GM21526 (cell line): ENCODE measurements at regions not wholly inside any gene's neighbourhood (a gene's known extent, or its start where the extent isn't known, plus 50 kb on each side); places are given as distances from the start of the nearest gene placed in this dataset.
"Not testable (repeated sequence)": the region's sequence is repeated elsewhere in the genome, so short reads cannot be mapped to it uniquely, and the experiment has no call there.

ENCODE experiments used
- ATAC-seq: cut with Tn5 transposase; IDR thresholded peaks from one replicate; pipeline ENCODE4 v1.9.1; 2021; ENCODE audit warnings: moderate library complexity; ENCODE audit not compliant: unreplicated experiment, low FRiP score

DNA sequence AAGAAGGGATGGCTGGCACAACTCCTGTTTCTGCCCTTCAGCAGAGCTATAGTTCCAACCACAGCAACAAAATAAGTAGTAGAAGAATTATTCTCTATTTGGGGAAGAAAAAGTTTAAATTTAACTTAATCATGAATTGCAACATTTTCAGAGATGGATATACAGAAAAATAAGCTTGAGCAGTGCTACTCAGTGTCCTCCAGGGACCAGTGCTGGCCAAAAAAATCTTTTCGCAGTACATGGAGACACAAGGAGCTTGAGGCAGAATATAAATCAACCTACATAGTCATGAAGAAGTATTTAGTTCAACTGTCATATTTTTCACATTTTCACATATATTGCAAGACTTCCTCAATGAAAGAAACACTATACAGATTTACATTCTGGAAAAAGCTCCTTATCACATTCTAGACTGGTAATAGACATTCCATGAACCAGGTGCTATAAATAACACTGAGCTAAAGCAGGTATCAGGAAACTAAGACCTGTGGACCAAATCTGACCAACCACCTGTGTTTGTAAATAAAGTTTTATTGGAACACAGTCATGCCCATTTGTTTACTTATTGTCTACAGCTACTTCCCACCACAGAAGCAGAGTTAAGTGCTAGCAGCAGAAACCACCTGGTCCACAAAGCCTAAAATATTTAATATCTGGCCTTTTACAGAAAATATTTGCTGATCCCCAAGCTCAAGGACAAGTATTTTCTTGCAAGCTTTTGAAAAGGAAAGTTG is 101.9 kb downstream of the RGS21 start:
- ATAC-seq = no peak

GRCh38 chr1:192430644-192431043 is 113.9 kb downstream of the RGS21 start:
- ATAC-seq = no peak

GRCh38 chr1:192435704-192436103 is 118.9 kb downstream of the RGS21 start:
- ATAC-seq = no peak

DNA sequence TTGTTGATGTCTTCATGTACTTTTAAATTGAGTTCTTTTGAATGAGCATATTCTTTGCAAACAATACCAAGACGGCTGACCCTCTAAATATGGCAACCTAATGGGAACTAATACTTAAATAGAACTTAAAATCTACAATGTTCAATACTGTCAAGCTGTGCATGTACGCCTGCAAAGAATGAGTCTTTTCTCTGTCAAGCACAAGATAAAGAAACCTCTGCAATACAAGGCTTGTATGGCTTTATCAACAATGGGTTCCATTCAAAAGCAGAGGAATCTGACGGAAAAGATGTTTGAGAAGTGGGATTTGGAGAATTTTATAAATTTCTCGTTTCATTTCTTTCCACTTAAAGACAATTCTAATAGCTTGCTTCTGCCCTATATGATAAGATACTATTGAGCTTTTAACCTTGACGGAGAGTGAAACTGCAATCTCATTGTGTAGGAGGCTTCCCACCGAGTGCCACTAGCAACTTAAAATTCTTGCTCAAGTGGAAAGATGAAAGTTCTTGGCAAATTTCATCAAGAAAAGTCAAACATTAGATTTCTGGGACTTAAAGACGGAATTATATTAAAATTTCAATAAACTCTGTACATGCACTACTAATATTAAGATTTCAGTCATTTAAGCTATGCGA is 119.8 kb downstream of the RGS21 start:
- ATAC-seq = no peak

- ATAC-seq = no peak
Measured at GRCh38 chr1:192438737-192439136, 121.9 kb downstream of the RGS21 start.

DNA sequence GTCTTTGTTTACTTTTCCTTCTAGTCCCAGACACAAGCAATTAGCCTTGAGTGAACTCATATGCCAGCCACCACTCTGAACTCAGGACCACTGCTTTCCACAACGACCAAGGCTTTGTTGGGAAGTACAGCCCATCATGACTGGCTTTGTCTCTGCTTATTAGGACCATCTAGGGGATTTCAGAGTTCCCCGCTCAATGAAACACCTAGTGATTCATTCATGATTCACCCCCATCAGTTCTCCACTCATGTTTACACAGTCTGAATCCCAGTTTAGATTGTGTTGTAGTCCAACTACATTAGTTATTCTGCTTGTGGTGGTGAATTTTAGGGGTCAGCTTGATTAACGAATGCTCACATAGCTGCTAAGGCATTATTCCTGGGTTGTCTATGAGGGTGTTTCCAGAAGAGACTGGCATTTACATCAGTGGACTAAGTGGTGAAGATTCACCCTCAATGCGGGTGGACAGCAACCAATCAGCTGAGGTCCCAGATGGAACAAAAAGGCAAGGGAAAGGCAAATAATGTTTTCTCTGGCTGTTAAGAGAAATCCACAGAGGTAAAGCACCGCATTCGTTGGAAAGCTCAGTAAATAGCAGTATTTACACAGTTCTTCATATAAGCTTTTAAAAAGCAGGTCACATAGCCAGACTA is 122.7 kb downstream of the RGS21 start:
- ATAC-seq = no peak

DNA sequence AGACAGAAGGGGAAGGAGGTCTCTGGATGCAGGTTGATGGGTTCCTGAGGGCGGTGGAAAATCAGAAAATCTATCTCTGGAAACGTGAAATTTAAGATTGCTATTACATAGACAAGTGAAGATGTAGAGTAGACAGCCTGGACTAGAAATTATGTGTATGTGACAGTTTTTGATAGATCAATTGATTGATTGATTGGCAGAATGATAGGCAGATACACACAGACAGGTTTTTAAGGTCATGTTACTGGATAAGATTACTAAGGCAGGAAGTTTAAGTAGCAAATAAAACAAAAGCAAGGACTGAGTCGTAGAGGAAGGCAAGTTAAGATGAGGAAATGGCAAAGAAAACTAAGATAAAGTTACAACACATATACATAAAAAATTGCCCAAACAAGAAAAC is 124.7 kb downstream of the RGS21 start:
- no peak for ATAC-seq

- ATAC-seq = no peak
Measured at GRCh38 chr1:192442736-192443135, 125.9 kb downstream of the RGS21 start.

DNA sequence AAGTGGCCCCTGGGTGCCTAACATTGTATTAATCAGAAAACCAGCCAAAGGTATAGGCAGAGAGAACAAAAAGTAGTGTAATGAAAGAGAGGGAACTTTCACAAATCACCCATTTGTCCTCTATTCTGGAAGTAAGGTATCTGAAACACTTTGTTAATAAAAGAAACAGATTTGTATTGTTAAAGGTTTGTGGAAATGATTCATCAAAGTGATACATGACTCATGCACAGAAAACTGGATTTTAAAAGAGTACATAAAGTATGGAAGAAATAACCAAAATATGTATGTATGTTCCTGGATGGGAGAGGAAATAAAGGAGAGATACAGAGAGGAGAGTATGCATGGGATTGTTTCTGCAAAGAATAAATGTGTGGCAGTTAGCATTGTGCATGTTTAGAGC is 126.8 kb downstream of the RGS21 start:
- no peak for ATAC-seq

- ATAC-seq = no peak
Measured at GRCh38 chr1:192445241-192445640, 128.4 kb downstream of the RGS21 start.

- peak; percentile 64 for ATAC-seq
Measured at GRCh38 chr1:192445839-192446489, 129.2 kb downstream of the RGS21 start.

DNA sequence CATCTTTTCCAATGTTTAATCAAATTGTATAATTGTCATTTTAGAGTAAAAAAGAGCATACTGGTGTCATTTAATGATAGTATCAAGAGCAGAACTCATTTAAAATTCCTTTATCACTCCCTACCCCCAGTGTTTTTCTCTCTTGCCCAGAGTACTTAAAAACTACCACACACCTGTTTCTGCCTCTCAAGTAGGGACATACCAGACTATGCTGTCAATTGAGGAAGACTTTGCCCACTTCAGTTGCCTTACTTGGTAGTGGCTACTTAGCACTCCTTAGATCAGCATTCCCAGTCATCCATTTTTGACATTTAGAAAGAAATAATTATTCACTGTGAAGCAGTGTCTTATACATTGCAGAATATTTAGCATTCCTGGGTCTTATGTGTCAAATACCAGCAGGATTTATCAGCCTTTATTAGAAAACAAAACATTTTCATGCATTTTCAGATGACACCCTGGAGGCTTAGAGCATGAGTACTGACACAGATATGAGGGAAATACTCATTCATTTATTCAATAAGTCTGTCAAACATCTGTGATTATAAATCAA is 127.5 kb upstream of the RGS1 start:
- no peak for ATAC-seq

- ATAC-seq = no peak
Measured at GRCh38 chr1:192453360-192453992, 122.1 kb upstream of the RGS1 start.

DNA sequence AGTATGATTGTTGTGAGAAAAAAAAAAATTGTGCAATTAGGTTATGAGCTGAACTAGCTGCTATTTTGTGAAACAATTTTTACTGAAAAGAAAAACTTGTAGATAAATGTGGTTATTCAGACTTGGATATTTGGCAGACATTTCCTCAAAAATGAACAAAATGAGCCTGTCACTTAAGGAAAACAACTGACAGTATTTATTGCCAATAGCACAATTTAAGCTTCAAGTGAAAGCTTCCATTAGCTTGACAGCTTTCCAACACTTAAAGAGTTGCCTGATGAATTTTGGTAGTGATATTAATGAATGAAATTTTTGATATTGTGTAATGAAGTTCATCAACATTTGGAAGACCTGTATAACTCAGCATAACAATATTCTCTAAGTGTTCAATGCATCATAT is 116.1 kb upstream of the RGS1 start:
- ATAC-seq = no peak

DNA sequence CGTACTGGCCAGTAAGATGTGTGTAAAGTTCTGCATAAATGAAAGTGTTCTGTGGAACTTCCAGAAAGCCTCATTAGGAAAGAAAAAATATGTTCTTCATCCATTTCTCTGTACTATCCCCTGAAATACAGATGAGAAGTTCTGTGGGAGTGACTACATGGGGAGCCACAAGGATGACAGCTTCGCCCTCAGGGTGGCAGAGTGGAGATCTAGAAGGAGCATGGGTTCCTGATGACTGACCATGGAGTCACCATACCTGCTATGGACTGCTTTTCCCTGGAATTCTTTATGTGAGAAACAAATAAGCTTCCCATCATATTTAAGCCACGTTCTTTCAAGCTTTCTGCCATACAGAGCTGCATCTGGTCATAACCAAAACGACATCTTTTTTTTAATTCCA is 113.9 kb upstream of the RGS1 start:
- no peak for ATAC-seq

GRCh38 chr1:192462616-192463015 is 113.0 kb upstream of the RGS1 start:
- no peak for ATAC-seq

DNA sequence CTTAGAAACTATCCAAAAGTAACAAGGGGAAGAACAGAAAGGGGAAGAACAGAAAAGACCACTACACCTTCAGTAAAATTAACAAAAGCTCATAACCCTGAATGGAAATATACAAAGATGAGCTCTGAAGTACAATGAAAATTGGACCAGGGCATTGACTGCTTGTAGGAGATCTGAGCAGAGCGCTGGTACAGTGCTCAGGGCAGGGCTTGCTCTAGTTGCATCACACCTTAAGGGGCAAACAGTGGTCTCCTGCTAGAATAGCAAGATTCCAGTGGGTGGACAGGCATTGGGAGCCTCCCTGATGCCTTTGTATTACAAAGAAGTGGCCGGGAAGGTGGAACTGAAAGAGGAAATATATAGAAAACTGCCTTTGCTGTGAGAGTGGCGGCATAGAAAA is 111.9 kb upstream of the RGS1 start:
- ATAC-seq = no peak

GRCh38 chr1:192465221-192465620 is 110.4 kb upstream of the RGS1 start:
- ATAC-seq = not testable (repeated sequence)

DNA sequence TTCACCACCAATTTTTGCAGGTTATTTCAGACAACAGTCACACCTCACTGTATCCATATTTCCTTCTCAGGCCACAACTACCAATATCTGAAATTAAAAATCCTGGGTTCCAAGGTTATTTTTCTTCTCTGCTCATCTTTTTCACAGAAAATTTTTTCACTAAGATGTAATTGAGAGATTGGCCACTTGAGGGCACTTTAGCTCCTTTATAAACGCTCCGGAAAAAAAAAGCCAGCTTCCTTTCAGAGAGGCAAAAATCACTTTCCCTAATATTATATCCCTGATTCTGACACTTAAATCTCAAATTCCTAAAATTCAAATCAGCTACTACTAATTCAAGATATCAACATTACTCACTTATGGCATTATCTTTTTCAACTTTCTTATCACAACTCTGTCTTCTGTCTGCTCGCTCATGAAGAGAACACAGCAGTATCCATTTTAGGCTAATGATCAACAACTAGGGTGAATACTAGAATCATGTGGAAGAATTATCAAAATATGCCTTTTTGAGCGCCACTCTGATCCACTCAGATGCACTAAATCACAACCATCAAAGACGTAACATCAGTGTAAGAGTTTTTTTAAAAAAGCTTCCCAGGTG is 101.4 kb upstream of the RGS1 start:
- no peak for ATAC-seq

- ATAC-seq = no peak
Measured at GRCh38 chr1:192475329-192475728, 100.2 kb upstream of the RGS1 start.
